ENCODE measurements at regions not wholly inside any gene's neighbourhood (a gene's known extent, or its start where the extent isn't known, plus 50 kb on each side); places are given as distances from the start of the nearest gene placed in this dataset.

- TF ChIP-seq, protein P1, sequence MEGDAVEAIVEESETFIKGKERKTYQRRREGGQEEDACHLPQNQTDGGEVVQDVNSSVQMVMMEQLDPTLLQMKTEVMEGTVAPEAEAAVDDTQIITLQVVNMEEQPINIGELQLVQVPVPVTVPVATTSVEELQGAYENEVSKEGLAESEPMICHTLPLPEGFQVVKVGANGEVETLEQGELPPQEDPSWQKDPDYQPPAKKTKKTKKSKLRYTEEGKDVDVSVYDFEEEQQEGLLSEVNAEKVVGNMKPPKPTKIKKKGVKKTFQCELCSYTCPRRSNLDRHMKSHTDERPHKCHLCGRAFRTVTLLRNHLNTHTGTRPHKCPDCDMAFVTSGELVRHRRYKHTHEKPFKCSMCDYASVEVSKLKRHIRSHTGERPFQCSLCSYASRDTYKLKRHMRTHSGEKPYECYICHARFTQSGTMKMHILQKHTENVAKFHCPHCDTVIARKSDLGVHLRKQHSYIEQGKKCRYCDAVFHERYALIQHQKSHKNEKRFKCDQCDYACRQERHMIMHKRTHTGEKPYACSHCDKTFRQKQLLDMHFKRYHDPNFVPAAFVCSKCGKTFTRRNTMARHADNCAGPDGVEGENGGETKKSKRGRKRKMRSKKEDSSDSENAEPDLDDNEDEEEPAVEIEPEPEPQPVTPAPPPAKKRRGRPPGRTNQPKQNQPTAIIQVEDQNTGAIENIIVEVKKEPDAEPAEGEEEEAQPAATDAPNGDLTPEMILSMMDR (conservative IDR thresholded peaks at IDR 0.05; ENCODE audit: low read length), result no peak
- TF ChIP-seq EZH2phosphoT487 (IDR thresholded peaks at IDR 0.05; ENCODE audit: borderline replicate concordance), result no peak
Observed at GRCh38 chr2:120889936-120890335, 154.3 kb downstream of the GLI2 start.
